ENCODE measurements at regions not wholly inside any gene's neighbourhood (a gene's known extent, or its start where the extent isn't known, plus 50 kb on each side); places are given as distances from the start of the nearest gene placed in this dataset.

DNA sequence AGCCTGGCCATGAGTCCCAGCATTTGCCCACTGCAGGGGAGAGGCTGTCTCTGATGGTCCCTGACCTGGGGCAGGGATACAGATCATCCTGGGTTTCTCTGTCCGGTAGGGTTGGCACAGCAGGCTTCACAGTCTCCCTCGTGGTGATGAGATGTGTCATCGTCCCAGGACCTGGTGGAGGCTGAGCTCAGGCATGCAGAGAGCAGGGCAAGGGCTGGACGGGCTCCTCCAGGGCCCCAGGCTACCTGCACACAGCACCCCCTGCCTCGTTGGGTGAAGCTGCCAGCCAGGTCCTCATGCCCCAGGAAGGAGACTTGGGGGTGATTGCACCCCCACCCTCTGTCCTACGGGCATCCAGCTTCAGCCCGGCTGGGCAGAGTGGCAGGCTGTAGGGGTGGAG lies 155.8 kb upstream of the GSE1 start:
- no peak for TF ChIP-seq TCF7L2 (IDR thresholded peaks at IDR 0.05; ENCODE audit: low read depth, low read length)
- TF ChIP-seq, protein P1, sequence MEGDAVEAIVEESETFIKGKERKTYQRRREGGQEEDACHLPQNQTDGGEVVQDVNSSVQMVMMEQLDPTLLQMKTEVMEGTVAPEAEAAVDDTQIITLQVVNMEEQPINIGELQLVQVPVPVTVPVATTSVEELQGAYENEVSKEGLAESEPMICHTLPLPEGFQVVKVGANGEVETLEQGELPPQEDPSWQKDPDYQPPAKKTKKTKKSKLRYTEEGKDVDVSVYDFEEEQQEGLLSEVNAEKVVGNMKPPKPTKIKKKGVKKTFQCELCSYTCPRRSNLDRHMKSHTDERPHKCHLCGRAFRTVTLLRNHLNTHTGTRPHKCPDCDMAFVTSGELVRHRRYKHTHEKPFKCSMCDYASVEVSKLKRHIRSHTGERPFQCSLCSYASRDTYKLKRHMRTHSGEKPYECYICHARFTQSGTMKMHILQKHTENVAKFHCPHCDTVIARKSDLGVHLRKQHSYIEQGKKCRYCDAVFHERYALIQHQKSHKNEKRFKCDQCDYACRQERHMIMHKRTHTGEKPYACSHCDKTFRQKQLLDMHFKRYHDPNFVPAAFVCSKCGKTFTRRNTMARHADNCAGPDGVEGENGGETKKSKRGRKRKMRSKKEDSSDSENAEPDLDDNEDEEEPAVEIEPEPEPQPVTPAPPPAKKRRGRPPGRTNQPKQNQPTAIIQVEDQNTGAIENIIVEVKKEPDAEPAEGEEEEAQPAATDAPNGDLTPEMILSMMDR (IDR thresholded peaks at IDR 0.05), result no peak
- no peak for TF ChIP-seq SIN3A (IDR thresholded peaks at IDR 0.05; ENCODE audit: borderline replicate concordance, insufficient read depth, low read depth, low read length)
